Right hindlimb (tissue), 1 donor: ENCODE measurements at regions not wholly inside any gene's neighbourhood (a gene's known extent, or its start where the extent isn't known, plus 50 kb on each side); places are given as distances from the start of the nearest gene placed in this dataset.

Experiments
- DNase-seq: peaks from one replicate; pipeline ENCODE4 v3.0.0-alpha.2; 2018

GRCh38 chr2:18701546-18701945 lies 112.2 kb upstream of the NT5C1B start:
- no peak for DNase-seq

- no peak for DNase-seq
Observed at GRCh38 chr2:18690342-18690741, 101.0 kb upstream of the NT5C1B start.

- DNase-seq, result no peak
Observed at GRCh38 chr2:18684206-18685038, 95.1 kb upstream of the NT5C1B start.

- DNase-seq, result no peak
Observed at GRCh38 chr2:18682681-18683080, 93.3 kb upstream of the NT5C1B start.

- no peak for DNase-seq
Observed at GRCh38 chr2:18677280-18677679, 87.9 kb upstream of the NT5C1B start.

GRCh38 chr2:18674309-18674708 lies 84.9 kb upstream of the NT5C1B start:
- no peak for DNase-seq

GRCh38 chr2:18671363-18671762 lies 82.0 kb upstream of the NT5C1B start:
- no peak for DNase-seq

- DNase-seq, result no peak
Observed at GRCh38 chr2:18668221-18668620, 78.9 kb upstream of the NT5C1B start.

GRCh38 chr2:18664421-18664820 lies 75.1 kb upstream of the NT5C1B start:
- DNase-seq, result no peak

- no peak for DNase-seq
Observed at GRCh38 chr2:18663861-18664260, 74.5 kb upstream of the NT5C1B start.

- DNase-seq, result no peak
Observed at GRCh38 chr2:18662689-18663088, 73.3 kb upstream of the NT5C1B start.

GRCh38 chr2:18659915-18660314 lies 70.5 kb upstream of the NT5C1B start:
- no peak for DNase-seq

GRCh38 chr2:18656048-18656447 lies 66.7 kb upstream of the NT5C1B start:
- no peak for DNase-seq

- DNase-seq, result no peak
Observed at GRCh38 chr2:18651842-18652774, 62.7 kb upstream of the NT5C1B start.

GRCh38 chr2:18650221-18650620 lies 60.9 kb upstream of the NT5C1B start:
- no peak for DNase-seq

- no peak for DNase-seq
Observed at GRCh38 chr2:18649502-18650135, 60.2 kb upstream of the NT5C1B start.

- DNase-seq, result no peak
Observed at GRCh38 chr2:18648161-18648560, 58.8 kb upstream of the NT5C1B start.

GRCh38 chr2:18647731-18648130 lies 58.4 kb upstream of the NT5C1B start:
- DNase-seq, result no peak

- no peak for DNase-seq
Observed at GRCh38 chr2:18645315-18645714, 55.9 kb upstream of the NT5C1B start.

- DNase-seq, result no peak
Observed at GRCh38 chr2:18644115-18644462, 54.7 kb upstream of the NT5C1B start.

GRCh38 chr2:18643326-18644114 lies 54.2 kb upstream of the NT5C1B start:
- no peak for DNase-seq

GRCh38 chr2:18641823-18642222 lies 52.5 kb upstream of the NT5C1B start:
- no peak for DNase-seq
